RKO (cell line): ENCODE measurements at regions not wholly inside any gene's neighbourhood (a gene's known extent, or its start where the extent isn't known, plus 50 kb on each side); places are given as distances from the start of the nearest gene placed in this dataset.

Source experiments
- DNase-seq: peaks from one replicate; pipeline ENCODE4 v3.0.0-alpha.2; 2016; ENCODE audit warnings: low spot score

DNA sequence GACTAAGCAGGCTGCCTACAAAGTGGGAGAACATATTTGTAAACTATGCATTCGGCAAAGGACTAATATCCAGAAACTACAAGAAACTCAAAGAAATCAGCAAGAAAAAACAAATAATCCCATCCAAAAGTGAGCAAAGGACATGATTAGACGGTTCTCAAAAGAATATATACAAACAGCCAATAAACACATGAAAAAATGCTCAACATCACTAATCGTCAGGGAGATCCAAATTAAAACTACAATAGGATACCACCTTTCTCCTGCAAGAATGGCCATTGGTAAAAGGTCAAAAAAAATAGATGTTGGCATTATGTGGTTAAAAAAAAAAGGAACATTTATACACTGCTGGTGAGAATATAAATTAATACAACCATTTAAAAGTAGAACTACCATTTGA lies 259.6 kb upstream of the SLITRK3 start:
- no peak for DNase-seq

DNA sequence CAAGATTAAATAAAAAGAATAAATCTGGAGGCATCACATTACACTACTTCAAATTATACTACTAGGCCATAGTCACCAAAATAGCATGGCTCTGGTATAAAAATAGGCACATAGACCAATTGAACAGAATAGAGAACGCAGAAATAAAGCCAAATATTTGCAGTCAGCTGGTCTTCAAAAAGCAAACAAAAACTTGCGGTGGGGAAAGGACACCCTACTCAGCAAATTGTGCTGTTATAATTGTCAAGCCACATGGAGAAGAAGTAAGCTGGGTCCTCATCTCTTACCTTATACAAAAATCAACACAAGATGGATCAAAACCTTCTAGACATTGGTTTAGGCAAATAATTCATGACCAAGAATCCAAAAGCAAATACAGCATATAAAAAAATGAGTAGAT lies 259.2 kb upstream of the SLITRK3 start:
- DNase-seq, result no peak

DNA sequence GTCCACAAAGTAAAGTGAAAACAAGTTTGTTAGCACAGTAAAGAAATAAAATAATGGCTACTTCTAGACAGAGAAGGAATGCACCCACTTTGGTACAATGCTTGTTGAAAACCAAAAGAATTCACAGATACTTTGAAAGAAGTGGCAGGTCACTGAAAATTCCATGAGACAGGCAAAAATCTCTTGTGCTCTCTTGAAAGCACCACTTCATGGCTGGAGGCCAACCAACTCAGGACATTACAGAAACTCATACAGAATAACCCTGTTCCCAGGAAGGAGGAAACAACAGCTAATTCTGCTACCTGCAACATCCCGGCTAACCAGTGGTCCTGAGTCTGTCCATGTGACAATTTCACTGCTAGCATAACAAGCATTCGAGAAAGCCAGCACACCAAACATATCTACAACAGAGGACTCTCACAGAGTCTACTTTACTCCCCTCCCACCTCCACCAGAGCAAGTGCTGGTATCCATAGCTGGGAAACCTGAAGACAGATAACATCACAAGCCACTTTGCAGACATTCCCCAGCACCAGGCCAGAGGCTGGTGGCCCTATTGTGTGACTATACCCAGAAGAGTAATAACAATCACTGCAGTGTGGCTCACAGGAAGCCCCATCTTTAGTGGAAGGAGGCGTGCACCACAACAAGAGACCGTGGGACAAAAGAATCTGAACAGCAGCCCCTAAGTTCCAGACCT lies 255.3 kb upstream of the SLITRK3 start:
- no peak for DNase-seq

DNA sequence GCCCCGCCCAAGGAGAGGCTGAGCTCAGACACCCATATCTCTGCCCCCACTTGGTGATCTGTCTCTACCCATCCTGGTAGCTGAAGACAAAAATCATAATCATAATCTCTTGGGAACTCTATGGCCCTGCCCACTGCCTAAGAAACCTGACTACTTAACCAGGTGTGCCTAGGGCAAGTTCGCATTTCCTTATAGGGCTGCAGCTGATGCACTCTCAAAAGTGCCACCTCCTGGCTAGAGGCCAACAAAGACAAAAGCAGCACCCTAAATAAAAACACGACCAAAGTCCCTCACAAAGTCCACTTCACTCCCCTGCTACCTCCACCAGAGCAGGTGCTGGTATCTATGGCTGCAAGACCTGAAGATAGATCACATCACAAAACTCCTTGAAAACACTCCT lies 250.4 kb upstream of the SLITRK3 start:
- DNase-seq, result no peak

DNA sequence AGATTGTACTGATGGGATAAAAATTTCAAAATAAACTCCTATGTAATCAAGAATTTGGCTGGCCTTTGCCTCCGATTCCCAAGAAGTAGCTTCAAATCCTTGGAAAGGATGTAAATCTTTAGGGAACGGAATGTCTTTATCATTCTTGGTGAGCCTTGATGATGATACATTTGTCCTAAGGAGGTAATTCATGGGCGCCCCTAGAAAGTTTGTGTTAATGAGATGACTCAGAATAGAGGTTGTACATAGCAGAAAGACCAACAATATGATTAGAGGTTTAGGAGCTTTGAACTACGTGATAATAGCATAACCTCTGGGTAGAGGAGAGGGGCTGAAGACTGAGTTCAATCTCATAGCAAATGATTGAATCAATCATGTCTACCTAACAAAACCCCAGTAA lies 248.6 kb upstream of the SLITRK3 start:
- DNase-seq, result no peak

DNA sequence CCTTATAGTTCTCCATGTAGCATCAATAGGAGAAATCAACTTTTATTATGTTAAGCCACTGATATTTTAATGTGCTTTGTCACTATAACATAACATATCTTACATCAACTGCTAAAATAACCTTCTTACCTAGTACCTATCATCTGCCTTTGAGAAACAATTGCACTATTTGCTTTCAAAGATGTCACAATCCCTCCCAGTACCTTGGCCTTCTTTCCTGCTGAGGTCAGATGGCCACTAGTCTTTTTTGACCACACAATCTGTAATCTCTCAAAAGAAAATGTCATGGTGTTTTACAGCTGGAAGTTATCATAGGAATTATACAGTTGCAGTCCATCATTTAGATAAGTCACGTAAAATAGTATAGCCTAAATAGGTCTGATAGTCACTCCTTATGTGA lies 247.5 kb upstream of the SLITRK3 start:
- no peak for DNase-seq

DNA sequence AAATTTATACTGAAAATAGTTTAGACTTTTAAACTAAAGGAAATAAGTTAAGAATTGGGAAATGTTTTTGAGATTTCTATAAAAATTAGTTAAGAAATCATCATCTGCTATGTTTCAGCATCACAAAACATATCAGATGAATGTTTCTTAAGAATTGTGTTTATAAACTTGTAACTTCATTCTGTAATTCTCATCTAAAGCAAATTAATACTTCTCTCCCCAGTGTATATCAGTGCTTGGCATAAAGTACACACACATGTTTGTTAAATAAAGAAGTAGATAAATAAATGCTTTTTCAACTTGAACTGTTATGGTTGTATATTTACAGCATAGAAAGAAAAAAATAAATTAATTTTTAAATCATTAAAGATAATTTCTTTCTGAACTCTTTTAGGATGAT lies 245.9 kb upstream of the SLITRK3 start:
- no peak for DNase-seq

DNA sequence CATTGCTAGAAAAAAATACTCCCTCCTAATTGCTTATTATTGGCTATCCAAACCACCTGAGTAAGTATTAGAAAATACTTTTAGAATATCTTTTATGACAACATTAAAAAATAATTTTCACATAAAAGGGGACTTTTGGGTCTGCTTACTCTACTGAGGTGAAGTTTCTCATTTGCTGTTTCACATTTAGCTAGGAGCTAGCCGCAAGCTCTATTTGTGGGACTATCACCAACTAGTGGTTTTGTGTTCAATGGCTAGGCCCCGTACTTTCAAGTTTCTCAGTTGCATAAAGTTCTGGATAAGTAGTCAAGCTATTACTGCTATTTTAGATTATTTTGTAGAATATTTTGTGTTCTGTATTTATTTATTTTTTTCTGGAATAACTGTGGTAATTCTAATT lies 244.2 kb upstream of the SLITRK3 start:
- no peak for DNase-seq

DNA sequence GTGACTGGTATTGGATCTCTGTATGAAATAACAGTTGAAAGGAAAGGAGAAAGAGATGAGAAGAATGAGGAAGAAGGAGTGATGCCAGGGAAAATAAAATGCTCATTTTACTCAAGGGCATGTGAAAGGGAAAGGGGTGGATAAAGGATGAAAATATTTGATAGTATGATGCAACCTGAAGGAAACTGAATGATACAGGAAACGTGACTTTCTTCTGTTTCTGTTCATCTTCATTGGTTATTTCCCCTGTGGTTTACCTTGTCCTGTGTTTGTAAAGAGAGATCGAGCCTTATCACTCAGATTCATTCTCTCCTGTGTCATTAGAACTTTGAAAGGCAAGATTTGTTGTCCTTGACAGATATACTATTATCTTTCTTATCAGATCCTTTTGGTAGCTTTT lies 243.6 kb upstream of the SLITRK3 start:
- DNase-seq, result peak; percentile 0

DNA sequence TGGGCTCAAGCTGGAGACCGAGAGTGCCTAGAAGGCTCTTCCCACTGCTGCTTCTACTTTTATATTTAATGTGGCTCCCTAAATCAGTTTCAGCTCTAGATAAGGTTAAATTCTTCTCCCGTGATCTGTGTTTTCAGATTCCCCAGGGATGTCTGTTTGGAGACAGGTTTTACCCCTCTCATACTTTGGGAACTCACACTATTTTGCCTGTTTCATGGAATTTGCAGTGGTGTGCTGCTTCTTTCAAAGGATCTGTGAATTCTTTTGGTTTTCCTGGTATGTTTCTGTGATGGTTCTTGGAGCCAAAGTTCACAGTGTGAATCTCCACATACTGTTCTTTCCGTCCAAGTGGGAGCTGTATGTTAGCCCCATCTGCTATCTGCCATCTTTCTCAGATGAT lies 238.3 kb upstream of the SLITRK3 start:
- DNase-seq, result no peak

DNA sequence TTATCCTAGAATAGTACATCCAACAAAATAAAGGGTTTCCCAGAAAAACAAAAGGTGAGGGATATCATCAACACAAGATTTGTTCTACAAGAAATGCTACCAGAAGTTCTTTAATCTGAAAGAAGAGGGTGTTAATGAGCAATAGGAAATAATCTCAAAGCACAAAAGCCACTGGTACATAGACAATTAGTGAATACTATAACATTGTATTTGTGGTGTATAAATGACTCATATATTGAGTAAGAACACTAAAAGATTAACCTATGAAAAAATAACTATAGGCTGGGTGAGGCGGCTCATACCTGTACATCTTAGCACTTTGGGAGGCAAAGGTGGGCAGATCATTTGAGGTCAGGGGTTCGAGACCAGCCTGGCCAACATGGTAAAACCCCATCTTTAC lies 210.2 kb upstream of the SLITRK3 start:
- DNase-seq, result peak; percentile 7

DNA sequence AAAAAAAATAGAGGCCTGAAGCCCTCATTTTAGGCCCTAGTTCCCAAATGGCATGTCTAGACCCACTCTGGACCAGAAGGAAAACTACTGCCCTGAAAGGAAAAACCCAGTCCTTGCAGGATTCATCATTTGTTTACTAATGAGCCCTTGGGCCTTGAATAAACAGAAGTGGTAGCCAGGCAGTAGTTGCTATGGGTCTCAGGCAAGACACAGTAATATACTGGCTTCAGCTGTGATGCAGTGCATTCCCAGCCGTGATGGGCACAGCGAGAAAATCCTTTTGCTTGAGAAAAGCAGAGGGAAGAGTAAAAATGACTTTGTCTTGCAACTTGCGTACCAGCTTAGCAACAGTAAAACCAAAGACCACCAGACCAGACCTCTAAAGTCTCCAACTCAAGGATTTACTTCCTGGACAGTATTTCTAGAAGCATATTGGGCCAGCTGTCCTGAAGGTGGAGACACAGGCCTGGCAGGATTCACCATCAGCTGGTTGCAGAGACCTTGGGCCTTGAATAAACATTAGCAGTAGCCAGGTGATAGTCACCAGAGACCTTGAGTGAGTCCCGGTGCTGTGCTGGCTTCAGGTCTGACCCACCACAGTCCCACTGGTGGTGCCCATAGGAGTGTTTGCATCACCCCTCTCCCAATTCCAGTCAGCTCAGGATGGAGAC lies 208.3 kb upstream of the SLITRK3 start:
- no peak for DNase-seq

DNA sequence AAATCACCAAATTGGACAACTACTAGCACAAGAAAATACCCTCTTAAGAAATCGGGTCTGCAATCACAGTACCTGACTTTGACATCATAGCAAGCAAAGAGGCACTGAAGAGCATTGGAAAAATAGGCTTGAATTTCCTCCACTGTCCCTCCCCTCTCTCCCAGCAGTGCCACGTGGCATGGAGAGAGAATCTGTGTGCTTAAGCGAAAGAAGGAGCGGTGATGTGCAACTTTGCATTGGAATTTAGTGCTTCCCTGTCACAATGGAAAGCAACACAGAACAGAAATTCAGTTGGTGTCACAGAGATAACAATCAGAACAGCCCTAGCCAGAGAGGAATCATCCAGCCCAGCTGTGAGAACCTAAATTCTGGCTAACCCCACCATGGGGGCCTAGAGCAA lies 207.5 kb upstream of the SLITRK3 start:
- no peak for DNase-seq

DNA sequence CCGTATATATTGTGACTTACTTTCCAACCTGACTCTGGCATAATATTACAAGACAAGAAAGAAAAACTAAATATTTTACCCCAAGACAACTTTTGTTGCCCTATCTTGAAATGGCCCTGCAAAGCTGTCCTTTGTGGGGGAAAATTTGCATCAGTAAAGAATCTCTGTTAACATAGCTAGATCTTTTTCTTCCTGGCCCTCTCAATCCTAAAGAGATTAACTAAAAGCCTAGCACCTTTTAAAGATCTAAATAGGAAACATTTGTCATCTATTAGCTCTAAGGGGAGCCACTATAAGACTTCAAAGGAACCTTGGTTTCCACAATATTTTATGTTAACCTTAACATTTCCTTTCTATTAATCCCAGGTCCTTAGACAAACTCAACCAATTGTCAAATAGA lies 199.0 kb upstream of the SLITRK3 start:
- no peak for DNase-seq

DNA sequence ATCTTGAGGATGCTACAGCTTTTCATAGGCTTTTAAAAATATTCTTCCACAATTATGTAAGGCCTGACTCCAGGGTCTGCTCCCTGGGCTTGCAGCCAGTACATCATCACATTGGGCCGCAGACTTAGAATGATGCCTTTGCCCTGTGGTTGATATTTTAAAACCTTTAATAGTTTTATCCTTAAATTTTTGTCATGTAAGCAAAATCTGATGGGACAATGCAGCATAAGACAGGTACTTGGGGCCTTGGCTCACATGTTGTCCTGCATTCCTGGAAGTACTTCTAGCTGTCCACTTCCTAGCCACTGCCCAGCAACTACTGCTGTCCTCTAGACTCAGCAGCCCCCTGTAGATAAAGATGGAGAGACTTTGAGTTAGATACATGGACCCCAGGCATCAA lies 197.3 kb upstream of the SLITRK3 start:
- DNase-seq, result no peak

DNA sequence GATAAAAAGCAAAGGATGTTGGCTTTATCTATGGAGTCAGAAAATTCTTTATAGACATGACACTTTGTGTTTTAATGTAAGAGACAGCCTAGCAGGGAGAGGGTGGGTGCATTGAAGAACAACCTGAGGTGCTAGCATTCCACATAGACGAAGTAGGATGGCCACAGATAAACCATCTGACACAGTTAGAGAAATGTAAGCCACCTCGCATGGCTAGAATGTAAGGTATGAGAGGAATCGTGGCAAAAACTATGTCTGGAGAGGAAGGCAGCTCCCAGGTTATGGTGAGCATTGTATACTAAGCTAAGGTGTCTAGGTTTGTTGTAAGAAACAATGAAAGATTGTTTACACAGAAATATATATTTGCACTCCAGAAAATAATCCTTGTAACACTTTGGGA lies 194.0 kb upstream of the SLITRK3 start:
- DNase-seq, result no peak

DNA sequence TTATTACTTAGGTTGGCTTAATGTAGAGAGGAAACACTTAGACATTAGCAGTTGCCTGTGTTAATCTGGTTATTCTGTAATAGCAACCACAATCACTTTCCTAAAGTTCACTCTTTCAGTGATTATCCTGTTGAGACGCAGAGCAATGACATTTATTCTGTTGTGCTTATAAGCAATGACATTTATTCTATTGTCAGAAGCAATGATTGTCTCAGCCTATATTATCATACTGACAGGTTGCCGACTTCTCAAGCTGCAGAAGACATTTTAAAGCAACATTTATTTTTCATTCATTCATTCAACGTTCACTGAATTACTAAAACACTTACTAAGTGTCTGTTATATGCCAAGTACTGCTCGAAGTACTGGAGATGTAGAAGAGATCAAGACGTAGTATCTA lies 193.5 kb upstream of the SLITRK3 start:
- no peak for DNase-seq

DNA sequence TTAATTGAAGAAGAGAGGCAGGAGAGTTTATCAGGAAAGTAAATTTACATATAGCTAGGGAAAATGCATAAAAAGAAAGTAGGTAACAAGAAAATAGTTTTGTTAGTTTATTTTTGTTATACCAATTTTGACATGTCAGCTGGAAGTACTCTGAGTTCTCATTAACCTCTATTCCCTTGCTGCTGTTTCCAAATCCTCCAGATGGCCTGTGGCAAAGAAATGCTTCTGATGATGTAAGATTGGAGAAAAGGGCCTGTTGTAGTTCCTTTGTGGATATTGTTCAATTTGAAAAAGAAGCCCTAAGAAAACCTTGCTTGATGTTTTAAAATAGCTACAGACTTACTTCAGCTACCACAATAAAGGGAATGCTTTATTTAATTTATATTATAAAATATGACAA lies 192.9 kb upstream of the SLITRK3 start:
- no peak for DNase-seq

DNA sequence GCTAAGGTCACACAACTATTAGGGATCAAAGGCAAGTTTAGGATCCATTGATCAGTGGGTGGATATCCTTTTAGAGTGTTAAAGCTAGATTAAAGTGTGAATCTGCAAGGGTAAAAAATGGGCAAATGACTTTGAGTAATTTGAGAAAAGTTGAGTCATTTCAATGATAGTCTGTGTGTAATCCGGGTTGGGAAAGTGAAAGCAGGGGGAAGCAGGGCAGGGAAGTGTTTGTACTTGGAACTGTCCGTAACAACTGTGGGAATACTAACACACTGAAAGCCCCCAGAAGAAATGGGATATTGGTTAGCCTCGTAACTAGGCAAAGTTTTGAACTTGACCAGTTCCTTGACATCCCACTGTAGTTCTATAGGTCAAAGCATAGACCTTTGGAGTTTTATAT lies 187.2 kb upstream of the SLITRK3 start:
- DNase-seq, result no peak

DNA sequence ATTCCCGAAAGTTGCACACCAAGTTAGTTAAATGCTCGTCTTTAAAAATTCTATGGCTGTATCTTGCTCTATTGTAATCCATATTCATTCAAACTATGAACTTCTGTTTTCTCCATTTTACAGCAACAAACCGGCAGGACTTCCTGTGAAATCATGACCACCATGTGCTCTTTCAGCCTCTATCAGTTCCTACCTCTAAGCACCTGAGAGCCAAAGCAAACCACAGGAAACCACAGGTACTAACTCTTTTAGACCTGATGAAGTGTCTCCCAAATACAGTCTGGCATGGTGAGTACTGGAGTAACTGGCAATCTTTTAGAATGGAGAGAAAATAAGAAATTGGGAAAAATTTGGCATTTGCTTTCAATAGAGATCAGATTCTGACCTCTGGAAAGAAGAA lies 186.5 kb upstream of the SLITRK3 start:
- DNase-seq, result no peak

DNA sequence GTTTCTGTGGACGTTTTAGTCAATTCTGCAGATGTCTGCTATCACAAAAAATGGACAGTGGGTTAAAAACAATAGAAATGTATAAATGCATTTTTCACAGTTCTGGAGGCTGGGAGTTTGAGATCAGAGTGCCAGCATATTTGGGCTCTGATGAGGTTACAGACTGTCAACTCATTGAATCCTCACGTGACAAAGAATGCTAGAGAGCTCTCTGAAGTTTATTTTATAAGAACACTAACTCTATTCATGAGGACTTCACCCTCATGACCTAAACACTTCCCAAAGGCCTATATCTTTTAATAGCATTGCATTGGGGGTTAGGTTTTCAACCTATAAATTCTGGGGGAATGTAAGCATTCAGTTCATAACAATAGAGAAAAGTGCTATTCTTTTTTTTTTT lies 182.6 kb upstream of the SLITRK3 start:
- DNase-seq, result no peak

DNA sequence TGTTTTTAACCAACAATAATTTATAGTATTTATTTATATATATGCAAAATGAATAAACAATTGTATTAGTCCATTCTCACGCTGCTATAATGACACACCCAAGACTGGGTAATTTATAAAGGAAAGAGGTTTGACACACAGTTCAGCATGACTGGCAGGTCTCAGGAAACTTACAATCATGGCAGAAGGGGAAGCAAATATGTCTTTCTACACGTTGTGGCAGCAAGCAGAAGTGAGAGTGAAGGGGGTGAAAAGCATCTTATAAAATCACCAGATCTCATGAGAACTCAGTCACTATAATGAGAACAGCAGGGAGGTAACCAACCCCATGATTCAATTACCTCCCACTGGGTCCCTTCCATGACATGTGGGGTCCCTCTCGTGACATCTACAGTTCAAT lies 162.8 kb upstream of the SLITRK3 start:
- no peak for DNase-seq

DNA sequence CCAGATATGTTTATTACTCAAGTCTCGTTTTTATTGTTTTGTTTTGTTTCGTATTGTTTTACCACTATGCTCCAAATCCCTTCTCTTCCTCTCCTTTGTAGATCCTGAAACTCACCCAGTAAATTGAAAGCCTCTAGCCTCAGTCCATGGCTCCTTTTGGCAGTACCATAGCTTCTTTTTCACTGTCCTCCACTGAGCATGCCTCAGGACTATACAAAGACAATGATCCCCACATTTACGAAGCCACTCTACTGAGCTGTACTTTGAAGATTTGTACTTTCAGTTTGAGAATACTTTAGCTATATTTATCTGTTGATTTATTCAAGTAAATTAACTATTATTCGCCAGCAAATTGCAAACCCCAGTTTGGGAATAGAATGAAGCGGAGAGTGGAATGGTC lies 159.1 kb upstream of the SLITRK3 start:
- no peak for DNase-seq

DNA sequence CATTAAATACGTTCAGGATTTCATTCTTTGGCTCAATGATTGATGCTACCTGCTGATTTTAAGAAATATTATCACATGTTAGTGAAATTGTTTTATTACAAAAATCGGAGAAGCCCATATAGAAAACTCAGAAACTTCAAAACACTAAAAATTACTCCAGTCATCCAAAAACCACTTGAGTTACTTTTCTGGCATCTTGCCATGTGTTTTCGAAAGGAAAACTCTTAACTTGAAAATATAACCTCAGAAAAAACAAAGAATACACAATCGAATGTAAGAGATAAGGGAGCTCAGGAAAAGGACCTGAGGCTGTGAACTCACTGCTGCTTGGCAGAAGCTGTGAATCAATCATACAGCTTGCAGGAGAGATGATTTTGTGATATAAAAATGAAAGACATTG lies 151.3 kb upstream of the SLITRK3 start:
- DNase-seq, result no peak
